ENCODE measurements at regions not wholly inside any gene's neighbourhood (a gene's known extent, or its start where the extent isn't known, plus 50 kb on each side); places are given as distances from the start of the nearest gene placed in this dataset.
"Not testable (repeated sequence)": the region's sequence is repeated elsewhere in the genome, so short reads cannot be mapped to it uniquely, and the experiment has no call there.

DNA sequence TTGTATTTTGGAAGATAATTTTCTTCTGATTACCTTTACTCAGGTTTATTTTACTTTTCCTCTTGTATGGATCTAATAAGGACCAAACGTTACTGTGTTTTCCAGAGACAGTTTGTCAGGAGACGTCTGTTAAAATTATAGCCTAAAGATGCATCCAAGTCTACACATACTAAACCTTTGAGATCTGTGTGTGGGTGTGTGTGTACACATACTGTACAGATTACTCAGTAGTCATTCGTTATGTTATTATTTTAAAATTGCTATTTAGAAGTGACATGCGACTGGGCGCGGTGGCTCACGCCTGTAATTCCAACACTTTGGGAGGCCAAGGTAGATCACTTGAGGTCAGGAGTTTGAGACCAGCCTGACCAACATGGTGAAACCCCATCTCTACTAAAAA is 51.6 kb upstream of the CNTLN start:
- no peak for DNase-seq (ENCODE audit: low read depth)

DNA sequence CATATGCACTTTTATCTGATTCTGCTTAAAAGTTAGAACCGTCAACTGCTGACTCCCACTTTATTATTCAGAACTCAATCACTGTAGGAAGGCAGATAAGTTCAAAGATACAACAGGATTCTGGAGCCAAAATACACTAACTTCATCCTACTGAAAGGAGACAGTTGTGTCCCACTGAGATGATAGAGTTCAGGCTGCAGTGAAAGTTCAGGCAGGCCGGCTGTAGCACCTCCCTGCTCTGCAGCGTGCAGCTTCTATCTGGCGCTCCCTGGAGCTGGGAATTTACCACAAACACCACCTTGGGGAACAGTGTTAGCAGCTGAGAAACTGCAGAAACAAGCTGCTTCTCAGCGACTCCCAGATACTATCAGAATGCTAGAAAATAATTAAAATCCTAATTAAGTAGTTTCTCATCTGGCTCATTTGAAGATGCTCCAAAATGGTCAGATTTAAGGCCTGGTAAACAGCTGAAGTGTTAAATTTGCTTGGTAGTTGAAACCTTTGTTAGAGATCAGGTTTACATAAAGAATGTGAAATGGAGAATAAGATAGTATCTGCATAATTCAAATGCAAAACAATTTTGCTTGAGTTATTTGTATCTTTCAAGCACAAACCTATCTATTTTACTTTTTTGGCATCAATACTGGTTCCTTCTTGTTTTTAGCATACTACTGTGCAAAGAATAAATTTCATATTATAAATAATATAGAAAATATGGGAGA is 52.3 kb upstream of the CNTLN start:
- peak; percentile 7 for DNase-seq (ENCODE audit: low read depth)

DNA sequence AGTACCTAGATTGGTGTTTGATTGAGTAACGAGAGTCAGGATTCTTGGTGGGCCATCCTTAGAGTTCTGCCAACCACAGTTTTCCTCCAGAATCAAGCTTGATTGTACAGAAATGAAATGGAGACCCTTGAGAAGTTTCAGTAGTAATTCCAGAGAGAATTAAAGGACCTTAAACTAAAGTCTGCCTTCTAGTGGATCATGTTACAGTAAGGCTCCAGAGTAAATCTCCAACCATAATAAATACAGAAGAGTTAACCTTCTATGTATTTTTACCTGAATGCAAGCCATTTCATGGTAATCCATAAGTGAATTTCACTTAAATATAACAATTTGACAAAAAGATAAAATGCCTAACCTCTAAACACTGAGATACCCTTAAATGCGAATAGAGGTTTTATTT is 53.0 kb upstream of the CNTLN start:
- DNase-seq (ENCODE audit: low read depth), result no peak

DNA sequence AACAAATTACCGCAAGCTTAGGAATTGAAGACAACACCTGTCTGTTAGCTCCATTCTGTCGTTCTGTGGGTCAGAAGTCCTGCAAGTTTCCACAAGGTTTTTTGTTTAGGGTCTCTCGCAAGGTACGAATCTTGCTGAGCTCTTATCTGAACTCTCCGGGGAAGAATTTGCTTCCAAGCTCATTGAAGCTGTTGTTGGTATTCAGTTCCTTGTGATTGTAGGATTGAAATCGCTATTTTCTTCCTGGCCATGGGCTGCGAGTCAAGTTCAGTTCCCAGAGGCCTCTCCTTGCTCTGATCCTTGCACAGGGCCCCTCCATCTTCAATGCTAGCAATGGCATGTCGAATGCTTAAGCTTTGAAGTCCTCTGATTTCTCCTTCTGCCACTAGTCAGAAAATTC is 53.5 kb upstream of the CNTLN start:
- no peak for DNase-seq (ENCODE audit: low read depth)

DNA sequence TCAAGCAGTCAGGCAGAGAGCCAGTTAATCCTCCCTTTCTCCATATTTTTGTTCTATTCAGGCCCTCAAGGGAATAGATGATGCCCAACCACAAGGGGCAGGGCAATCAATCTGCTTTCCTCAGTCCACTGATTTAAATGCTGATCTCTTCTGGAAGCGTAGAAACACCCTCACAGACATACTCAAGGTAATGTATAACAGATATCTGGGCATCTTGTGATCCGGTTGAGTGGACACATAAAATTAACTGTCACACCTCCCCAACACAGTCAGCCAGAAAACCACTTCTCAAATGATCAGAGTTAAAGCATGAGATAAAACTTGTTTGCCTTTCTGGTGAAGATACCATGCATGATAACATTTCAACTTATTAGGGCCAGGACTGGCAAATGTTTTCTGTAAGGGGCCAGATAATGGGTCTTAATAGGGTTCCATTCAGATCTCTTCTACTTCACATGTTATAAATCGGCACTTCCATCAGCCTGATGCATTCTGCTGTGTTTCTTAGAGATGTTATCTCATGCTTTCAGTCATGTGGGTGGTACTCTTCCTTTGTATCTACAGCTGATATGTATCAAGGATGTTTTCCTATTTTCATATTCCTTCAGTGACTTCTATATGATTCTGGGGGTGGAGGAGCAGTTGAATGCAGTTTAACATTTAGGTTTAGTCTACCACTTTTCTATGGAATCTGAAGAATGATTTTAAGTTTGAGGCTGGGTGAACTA is 58.9 kb upstream of the CNTLN start:
- no peak for DNase-seq (ENCODE audit: low read depth)

DNA sequence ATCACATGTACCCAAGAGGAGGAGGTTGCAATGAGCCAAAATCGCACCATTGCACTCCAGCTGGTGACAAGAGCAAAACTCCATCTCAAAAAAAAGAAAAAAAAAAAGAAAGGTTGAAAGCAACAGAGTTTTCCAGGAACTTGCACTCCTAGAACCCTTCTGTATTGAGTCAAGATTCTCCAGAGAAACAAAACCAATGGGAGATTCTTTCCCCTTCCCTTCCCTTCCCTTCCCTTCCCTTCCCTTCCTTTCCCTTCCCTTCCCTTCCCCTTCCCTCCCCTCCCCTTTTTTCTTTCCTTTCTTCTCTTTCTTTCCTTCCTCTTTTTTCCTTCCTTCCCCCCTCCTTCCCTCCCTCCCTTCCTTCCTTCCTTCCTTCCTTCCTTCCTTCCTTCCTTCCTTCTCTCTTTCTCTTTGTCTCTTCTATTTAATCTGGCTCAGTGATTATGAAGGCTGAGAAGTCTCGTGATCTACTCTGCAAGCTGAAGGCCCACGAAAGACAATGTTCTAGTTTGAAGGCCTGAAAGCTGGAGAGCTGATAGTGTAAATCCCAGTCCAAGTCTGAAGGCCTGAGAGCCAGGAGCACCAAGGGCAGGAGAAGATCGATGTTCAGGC is 59.6 kb upstream of the CNTLN start:
- no peak for DNase-seq (ENCODE audit: low read depth)

DNA sequence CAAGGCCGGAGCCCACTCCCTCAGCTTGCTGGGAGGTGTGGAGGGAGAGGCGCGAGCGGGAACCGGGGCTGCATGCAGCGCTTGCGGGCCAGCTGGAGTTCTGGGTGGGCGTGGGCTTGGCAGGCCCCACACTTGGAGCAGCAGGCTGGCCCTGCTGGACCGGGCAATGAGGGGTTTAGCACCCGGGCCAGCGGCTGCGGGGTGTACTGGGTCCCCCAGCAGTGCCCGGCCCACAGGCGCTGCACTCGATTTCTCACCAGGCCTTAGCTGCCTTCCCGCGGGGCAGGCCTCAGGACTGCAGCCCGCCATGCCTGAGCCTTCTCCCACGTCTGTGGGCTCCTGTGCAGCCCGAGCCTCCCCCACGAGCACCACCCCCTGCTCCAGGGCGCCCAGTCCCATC is 62.3 kb upstream of the CNTLN start:
- DNase-seq (ENCODE audit: low read depth), result not testable (repeated sequence)

DNA sequence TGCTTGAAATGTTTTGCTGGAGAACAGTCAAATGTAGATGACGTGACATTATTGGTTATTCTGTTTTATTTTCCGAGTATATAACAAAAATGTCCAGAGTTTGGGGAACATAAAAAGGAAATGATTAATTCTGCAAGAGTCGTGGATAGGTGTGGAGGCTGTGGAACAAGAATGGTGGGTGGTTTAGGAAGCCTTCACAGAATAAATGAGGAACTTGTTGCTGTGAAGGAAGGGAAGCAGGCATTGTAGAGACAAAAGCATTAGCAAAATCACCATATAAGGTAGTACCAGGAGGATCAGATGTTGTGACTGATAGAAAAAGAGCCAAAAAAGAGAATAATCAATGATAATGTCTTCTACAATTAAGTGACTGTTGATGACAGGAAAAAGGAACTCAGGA is 66.2 kb upstream of the CNTLN start:
- no peak for DNase-seq (ENCODE audit: low read depth)

DNA sequence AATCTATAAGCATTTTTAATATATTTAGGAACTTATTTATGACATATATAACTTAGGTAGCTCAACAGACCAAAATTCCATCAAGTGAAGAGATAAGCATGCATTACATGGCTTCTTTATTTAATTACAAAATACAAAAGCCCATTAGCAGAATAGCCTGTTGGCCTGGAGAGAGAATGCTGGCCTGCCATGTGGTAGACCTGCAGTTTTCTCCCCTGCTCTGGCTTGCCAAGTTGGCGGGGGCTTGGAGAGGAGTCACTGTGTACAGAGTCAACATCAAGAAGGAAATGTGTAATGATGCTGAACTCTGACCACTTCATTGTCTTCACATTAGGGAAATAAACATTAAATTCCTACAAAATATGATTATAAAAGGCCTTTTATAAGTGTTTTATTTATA is 69.8 kb upstream of the CNTLN start:
- DNase-seq (ENCODE audit: low read depth), result peak; percentile 17

DNA sequence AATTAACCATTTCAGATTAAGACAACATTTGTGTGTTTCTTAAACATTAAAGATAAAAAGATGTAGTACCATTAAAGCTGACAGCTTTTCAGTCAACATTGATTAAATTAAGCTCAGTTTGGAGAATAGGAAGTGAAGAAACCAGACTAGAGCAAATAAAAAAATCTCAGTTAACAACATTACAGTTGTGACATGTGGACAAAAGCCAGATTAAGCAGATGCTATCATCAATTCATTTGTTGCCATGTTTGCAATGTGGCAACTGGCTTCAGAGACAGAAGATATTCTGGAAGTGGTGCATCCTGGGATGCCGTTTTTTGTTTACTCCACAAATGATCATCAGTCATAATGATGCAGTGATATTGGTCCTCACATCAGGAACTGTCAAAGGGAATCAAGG is 70.3 kb upstream of the CNTLN start:
- no peak for DNase-seq (ENCODE audit: low read depth)

DNA sequence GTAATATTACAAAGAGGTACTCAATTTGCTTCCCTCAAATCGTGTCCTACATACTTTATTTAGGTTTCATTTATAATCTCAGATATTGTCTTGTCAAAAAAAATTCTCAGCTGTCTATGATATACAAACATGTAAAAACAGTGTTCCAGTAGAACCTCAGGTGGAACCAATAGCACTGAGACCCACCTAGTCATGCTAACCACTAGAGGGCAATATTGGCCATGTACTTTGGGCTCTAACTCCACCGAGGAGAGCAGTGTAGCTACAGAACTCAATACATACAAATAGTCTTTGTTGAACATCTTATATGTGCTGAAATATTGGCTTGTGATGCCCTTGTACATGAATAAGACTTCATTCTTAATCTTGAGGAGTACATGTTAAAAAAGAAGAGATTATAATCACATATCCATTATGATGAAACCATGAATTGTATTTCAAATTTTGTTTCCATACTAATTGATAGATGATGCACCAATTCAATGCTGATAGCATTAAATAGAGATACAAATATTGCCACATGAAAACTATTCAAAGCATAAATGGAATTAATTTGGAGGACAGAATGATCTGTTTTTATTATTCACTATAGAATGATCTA is 71.2 kb upstream of the CNTLN start:
- peak; percentile 25 for DNase-seq (ENCODE audit: low read depth)

DNA sequence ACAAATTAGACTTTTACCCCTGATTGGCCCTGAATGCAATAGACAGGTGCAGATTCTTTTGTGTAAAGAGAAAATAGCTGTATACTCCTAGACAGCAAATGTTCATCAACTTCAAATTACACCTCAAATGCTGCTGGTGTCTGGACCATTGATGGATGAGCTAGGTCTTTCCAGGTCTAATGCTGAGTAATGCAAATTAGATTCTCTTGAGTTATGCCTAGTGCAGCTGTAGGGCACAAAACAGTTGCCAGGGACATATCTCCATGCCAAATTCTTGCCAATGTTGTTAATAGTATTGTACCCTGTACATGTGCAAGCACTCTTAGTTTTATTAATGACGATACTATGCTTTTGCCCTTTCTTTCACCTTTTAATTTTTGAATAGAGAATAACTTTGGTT is 72.3 kb upstream of the CNTLN start:
- no peak for DNase-seq (ENCODE audit: low read depth)

DNA sequence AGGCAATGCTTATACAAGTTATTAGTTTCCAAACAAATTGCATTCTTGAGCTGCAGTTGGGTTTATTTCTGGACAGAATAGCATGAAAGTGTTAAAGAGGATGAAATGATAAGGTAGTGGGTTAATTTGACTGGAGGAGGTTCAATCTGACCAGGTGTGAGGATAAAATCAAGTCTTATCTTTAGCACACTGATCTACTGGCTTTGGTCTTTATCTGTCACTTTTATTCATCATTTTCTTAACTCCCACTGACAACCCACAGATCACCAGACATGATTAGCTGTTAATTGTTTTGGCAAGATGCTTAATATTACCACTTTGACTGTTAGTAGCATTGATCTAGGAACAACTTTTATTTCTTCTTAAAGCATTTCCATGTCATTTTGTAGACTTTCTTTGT is 74.4 kb upstream of the CNTLN start:
- DNase-seq (ENCODE audit: low read depth), result no peak

DNA sequence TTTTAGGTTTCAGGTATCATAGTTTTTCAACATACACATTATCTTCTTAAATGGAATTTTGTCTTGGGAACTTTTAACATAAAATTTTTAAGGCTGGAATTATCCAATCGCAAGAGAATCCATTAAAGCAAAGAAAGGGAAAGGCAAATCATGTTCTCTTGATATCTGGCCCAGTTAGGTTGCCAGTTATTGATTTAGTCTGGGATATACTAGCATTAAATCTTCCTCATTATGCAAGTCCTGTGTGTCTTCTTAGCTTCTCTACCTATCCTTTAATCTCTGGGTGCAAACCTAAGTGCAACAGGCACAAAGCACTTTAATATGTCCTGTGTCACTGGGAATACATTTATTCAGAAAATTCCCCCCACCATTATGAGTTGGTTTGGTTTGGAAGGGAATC is 75.4 kb upstream of the CNTLN start:
- no peak for DNase-seq (ENCODE audit: low read depth)

DNA sequence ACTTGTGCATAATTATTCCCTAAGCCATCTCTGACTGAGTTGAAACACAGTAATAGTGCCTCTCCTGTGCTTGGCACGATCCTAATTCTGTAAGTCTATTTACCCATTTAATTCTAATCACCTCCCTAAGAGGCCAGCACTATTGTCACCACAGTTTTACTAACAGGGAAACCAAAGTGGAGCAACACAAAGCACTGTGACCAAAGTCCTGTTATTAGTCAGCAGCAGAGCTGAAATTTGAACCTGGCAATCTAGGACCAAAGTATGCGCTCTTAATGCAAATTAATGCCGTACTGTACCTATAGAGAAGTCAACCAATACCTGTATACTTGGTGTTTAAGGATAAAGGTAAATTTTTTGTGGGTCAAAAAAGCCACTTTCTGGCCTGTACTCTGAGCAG is 77.1 kb upstream of the CNTLN start:
- DNase-seq (ENCODE audit: low read depth), result no peak

DNA sequence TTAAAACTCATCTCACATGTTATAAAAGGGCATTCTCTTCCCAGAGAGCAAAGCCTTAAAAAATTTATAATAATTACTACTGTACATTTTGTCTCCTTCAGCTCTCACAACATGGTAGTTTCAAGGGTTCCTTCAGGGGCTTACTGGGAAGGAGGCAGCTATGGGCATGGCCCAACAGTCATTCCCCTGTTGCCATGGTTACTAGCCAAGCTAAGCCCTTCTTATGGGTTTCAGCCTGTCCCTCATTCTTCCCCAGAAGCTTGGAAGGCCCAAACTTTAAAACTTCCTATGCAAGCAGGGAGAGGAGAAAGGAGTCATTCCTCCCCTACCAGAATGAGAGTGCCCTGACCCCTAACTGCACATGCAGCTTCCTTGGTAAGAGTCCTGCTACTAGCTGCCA is 82.2 kb upstream of the CNTLN start:
- DNase-seq (ENCODE audit: low read depth), result no peak

DNA sequence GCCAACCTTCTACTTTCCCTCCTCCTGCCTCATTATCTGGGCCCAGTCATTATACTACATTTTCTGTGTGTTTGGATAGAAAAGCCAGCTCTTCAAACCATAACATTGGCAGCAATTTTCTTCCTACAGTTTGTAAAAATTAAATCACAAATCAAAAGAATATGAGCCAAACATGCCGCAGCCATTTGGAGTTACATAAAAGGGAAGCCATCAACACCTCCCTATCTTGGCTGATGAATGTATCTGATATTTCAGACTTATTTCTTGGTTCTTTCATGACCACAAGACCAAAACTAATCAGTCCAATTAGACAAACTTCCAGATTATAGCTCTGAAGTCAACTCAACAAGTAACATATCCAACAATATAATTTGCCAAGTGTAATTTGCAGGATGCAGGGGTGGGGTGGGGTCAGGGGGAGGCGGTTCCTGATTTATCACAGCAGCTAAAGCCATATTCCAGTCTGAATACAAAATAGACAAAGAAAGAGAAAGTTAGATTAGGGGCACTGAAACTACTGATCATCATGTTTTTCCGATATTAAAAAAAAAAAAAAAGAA is 89.4 kb upstream of the CNTLN start:
- no peak for DNase-seq (ENCODE audit: low read depth)

DNA sequence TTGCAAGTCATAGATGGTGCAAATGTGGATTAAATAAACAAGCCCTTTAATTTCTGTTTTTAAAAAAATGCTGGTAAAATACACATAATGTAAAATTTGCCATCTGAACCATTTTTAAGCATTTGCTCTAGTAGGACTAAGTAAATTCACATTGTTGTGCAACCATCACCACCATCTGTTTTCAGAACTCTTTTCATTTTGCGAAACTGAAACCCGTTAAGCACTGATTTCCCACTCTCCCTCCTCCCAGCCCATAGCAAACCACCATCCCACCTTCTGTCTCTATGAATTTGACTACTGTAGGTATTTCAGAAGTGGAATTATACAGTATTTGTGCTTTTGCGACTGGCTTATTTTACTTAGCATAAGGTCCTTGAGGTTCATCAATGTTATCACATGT is 103.3 kb upstream of the CNTLN start:
- no peak for DNase-seq (ENCODE audit: low read depth)

DNA sequence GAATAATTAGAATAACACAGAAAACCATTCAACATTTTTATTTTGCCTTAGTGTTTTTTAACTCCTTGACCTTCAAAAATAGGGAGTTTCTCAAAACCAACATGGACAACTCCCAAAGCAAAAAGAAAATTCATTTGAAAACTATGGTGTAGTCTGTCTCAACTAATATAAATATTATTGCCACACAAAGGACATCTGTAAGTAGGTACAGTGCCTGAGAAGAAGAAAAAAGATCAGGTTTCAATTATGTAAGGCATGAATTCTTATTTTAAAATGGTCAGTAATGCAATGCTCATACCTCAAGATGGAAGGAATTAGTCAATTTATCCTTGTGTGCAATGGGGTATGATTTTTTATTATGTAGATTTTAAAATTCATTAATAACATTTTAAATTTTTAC is 109.6 kb upstream of the CNTLN start:
- no peak for DNase-seq (ENCODE audit: low read depth)

DNA sequence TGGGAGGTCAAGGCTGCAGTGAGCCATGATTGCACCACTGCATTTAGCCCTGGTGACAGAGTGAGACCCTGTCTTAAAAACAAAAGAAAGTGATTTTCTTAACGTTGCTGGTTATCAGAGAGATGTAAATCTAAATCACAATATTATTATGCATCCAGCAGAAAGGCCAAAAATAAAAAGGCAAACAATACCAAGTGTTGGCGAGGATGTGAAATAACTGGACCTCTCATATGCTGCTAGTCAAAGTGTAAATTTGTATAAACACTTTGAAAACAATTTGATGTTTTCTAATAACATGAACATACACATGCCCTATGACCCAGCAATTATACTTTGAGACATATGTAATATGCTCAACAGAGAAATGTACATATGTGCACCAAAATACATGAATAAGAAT is 110.7 kb upstream of the CNTLN start:
- no peak for DNase-seq (ENCODE audit: low read depth)

DNA sequence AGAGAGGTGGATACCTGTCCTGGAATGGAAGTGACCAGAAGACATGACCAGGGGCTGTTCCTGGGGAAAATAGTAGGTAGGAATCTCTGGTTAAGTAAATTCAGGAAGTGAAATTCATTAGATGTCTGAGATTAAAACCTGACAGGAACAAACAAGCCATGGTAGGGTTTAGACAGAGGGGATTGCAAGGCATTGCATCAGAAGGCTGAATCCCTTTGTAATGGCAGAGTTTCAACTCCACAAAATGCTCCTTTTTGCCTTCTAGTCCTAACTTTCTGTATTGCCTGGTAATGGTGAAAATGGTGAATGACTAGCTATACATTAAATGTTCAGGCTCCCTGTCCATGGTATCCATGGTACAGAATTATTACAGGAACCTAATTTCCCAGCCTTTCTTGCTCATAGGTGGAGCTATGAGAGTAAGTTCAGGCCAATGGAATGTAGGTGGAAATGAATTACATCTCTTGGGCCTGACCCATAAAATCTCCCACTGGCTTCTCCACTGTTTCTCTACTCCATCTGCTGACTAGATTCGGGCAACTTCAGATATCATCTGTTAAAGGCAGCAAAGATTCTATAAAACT is 113.4 kb upstream of the CNTLN start:
- DNase-seq (ENCODE audit: low read depth), result no peak

DNA sequence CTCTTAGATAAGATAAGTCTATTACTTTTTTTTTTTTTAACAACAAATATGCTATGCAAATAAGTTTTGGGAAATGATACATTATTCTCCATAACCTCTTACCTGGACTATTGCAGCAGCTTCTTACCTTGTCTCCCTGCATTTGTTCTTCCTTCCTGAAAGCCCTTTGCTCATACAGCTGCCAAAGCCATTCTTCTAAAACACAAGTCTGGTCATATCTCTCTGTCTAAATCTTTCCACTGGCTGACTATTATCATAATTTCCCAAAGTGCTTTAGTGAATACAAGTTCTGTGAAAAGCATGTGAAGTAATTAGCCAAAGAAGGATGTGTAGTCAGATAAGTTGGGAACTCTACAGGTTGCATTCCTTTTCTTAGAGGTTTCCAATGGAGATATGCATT is 115.4 kb upstream of the CNTLN start:
- no peak for DNase-seq (ENCODE audit: low read depth)
